ENCODE measurements at regions not wholly inside any gene's neighbourhood (a gene's known extent, or its start where the extent isn't known, plus 50 kb on each side); places are given as distances from the start of the nearest gene placed in this dataset.

DNA sequence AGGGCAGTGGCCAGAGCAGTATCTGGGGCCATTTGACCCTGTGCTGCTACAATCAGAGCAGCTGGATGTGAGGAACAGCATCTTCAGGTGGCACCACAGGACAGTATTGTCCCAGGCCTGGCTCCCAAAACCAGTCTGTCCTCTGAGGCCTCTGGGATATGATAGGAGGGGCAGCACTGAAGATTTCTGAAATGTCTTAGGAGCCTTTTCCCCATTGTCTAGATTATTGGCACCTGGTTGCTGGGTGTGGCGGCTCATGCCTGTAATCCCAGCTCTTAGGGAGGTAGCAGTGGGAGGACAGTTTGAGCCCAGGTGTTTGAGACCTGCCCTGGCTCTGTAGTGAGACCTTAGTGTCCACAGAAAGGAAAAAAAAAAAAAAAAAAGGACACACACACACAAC lies 137.6 kb upstream of the FOXN2 start:
- TF ChIP-seq CREB5 (CRISPR knock-in tag; IDR thresholded peaks at IDR 0.05; ENCODE audit: low read depth) = no peak
- TF ChIP-seq GLIS3 (CRISPR knock-in tag; IDR thresholded peaks at IDR 0.05) = no peak
